Liver (tissue), 8 donors: ENCODE measurements at regions not wholly inside any gene's neighbourhood (a gene's known extent, or its start where the extent isn't known, plus 50 kb on each side); places are given as distances from the start of the nearest gene placed in this dataset.

ENCODE experiments used
- DNase-seq: peaks from one replicate; pipeline ENCODE4 v3.0.0-alpha.2; 2017; ENCODE audit warnings: low spot score
- H3K27ac ChIP-seq, 2 donors: one replicate each; pipeline ENCODE4 v1.7.0; 2013; ENCODE audit warnings: inconsistent platforms in 2 of 2, low read length in 2 of 2, control low read depth in 1 of 2, low read depth in 1 of 2, mild to moderate bottlenecking in 1 of 2
- H3K27me3 ChIP-seq, 4 donors: one replicate each; pipeline versions ENCODE4 v1.6.1 to v1.7.0; 2013; ENCODE audit warnings: low read length in 3 of 4, inconsistent platforms in 1 of 4, mild to moderate bottlenecking in 1 of 4, moderate library complexity in 1 of 4; ENCODE audit not compliant: control insufficient read depth in 4 of 4, insufficient read depth in 4 of 4
- H3K36me3 ChIP-seq, 4 donors: one replicate each; pipeline versions ENCODE4 v1.6.1 to v1.7.0; 2013; ENCODE audit warnings: low read length in 3 of 4, mild to moderate bottlenecking in 3 of 4, low read depth in 1 of 4, moderate library complexity in 1 of 4; ENCODE audit not compliant: control insufficient read depth in 4 of 4, insufficient read depth in 3 of 4
- H3K4me1 ChIP-seq, 4 donors: one replicate each; pipeline versions ENCODE4 v1.6.1 to v1.7.0; 2013; ENCODE audit warnings: low read length in 3 of 4, mild to moderate bottlenecking in 3 of 4, moderate library complexity in 1 of 4; ENCODE audit not compliant: control insufficient read depth in 4 of 4, insufficient read depth in 4 of 4
- H3K4me3 ChIP-seq, 3 donors: one replicate each; pipeline versions ENCODE4 v1.6.1 to v1.7.0; 2013; ENCODE audit warnings: low read length in 3 of 3, control low read depth in 1 of 3, low read depth in 1 of 3, mild to moderate bottlenecking in 1 of 3
- H3K9ac ChIP-seq, 2 donors: one replicate each; pipeline ENCODE4 v1.7.0; 2013; ENCODE audit warnings: low read length in 2 of 2, mild to moderate bottlenecking in 2 of 2, moderate library complexity in 2 of 2, control low read depth in 1 of 2, low read depth in 1 of 2
- H3K9me3 ChIP-seq, 4 donors: one replicate each; pipeline versions ENCODE4 v1.6.1 to v1.7.0; 2013; ENCODE audit warnings: low read length in 3 of 4; ENCODE audit not compliant: control insufficient read depth in 4 of 4
- EGR1 ChIP-seq, 2 donors: IDR thresholded peaks; 2 replicates each; pipeline ENCODE4 v1.6.1; 2016 to 2018; ENCODE audit warnings: antibody characterized with exemption in 2 of 2, low read depth in 2 of 2
- FOXA1 ChIP-seq: IDR thresholded peaks from 2 replicates; pipeline ENCODE4 v1.6.1; 2016; ENCODE audit warnings: antibody characterized with exemption
- FOXA2 ChIP-seq: IDR thresholded peaks from 2 replicates; pipeline ENCODE4 v1.6.1; 2016; ENCODE audit warnings: antibody characterized with exemption
- GABPA ChIP-seq, 2 donors: IDR thresholded peaks in 1 of 2; conservative IDR thresholded peaks in 1 of 2; 2 replicates each; pipeline ENCODE4 v1.6.1; 2016; ENCODE audit warnings: antibody characterized with exemption in 2 of 2, mild to moderate bottlenecking in 1 of 2, moderate library complexity in 1 of 2
- HNF4A ChIP-seq, 2 donors: conservative IDR thresholded peaks; 2 replicates each; pipeline ENCODE4 v1.6.1; 2016; ENCODE audit warnings: antibody characterized with exemption in 2 of 2, mild to moderate bottlenecking in 2 of 2
- HNF4G ChIP-seq: IDR thresholded peaks from 2 replicates; pipeline ENCODE4 v1.6.1; 2016; ENCODE audit warnings: antibody characterized with exemption
- JUND ChIP-seq, 2 donors: IDR thresholded peaks; 2 replicates each; pipeline ENCODE4 v1.6.1; 2016; ENCODE audit warnings: antibody characterized with exemption in 2 of 2
- MAX ChIP-seq: IDR thresholded peaks from 2 replicates; pipeline ENCODE4 v1.6.1; 2016; ENCODE audit warnings: antibody characterized with exemption
- NR2F2 ChIP-seq: IDR thresholded peaks from 2 replicates; pipeline ENCODE4 v1.6.1; 2016; ENCODE audit warnings: antibody characterized with exemption
- RAD21 ChIP-seq, 2 donors: IDR thresholded peaks; 2 replicates each; pipeline ENCODE4 v1.6.1; 2016; ENCODE audit warnings: antibody characterized with exemption in 2 of 2, mild to moderate bottlenecking in 2 of 2
- REST ChIP-seq: IDR thresholded peaks from 2 replicates; pipeline ENCODE4 v1.6.1; 2016; ENCODE audit warnings: antibody characterized with exemption, mild to moderate bottlenecking
- RXRA ChIP-seq, 2 donors: IDR thresholded peaks; 2 replicates each; pipeline ENCODE4 v1.6.1; 2017 to 2018; ENCODE audit warnings: antibody characterized with exemption in 2 of 2, mild to moderate bottlenecking in 1 of 2
- TAF1 ChIP-seq: conservative IDR thresholded peaks from 2 replicates; pipeline ENCODE4 v1.6.1; 2016; ENCODE audit warnings: antibody characterized with exemption, mild to moderate bottlenecking
- YY1 ChIP-seq: IDR thresholded peaks from 2 replicates; pipeline ENCODE4 v1.6.1; 2016; ENCODE audit warnings: antibody characterized with exemption, mild to moderate bottlenecking
- ZBTB33 ChIP-seq: IDR thresholded peaks from 2 replicates; pipeline ENCODE4 v1.6.1; 2016; ENCODE audit warnings: antibody characterized with exemption
- WGBS: extraction: QIAGEN DNeasy Blood & Tissue Kit; methylation state at CpG from one replicate; pipeline ENCODE4 v1.1.7; 2013; 5-methylcytosine and 5-hydroxymethylcytosine counted together
- TF ChIP-seq, protein P1 (sequence below): IDR thresholded peaks from 2 replicates; pipeline ENCODE4 v1.6.1; 2016; ENCODE audit warnings: antibody characterized with exemption
- TF ChIP-seq, protein P2 (sequence below): fragments of 150-350 bp; IDR thresholded peaks from 2 replicates; pipeline ENCODE4 v1.5.1; 2017; ENCODE audit warnings: improper control_type of control experiment, low read depth, low read length; ENCODE audit not compliant: missing input control
- donor health status: healthy.
- donor health status: healthy.
- donor health status: healthy.
- donor health status: healthy.
- donor health status: healthy.

- H3K9ac ChIP-seq = no peak overlapping the region
- H3K9me3 ChIP-seq = no peaks in the 10 kb centered on the region
- TF ChIP-seq, protein P1, sequence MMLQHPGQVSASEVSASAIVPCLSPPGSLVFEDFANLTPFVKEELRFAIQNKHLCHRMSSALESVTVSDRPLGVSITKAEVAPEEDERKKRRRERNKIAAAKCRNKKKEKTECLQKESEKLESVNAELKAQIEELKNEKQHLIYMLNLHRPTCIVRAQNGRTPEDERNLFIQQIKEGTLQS = no peak
- TF ChIP-seq EGR1 (IDR thresholded peaks at IDR 0.05; ENCODE audit: low read depth in 2 of 2) (no peak), TAF1 (no peak), HNF4A (conservative IDR thresholded peaks at IDR 0.05) (no peak), RXRA (IDR thresholded peaks at IDR 0.05) (no peak), YY1 (no peak), REST (no peak), MAX (no peak), JUND (IDR thresholded peaks at IDR 0.05) (no peak), ZBTB33 (no peak), FOXA1 (no peak), FOXA2 (no peak), GABPA (IDR thresholded peaks at IDR 0.05 in 1 of 2, conservative IDR thresholded peaks at IDR 0.05 in 1 of 2) (no peak), NR2F2 (no peak)
- TF ChIP-seq, protein P2, sequence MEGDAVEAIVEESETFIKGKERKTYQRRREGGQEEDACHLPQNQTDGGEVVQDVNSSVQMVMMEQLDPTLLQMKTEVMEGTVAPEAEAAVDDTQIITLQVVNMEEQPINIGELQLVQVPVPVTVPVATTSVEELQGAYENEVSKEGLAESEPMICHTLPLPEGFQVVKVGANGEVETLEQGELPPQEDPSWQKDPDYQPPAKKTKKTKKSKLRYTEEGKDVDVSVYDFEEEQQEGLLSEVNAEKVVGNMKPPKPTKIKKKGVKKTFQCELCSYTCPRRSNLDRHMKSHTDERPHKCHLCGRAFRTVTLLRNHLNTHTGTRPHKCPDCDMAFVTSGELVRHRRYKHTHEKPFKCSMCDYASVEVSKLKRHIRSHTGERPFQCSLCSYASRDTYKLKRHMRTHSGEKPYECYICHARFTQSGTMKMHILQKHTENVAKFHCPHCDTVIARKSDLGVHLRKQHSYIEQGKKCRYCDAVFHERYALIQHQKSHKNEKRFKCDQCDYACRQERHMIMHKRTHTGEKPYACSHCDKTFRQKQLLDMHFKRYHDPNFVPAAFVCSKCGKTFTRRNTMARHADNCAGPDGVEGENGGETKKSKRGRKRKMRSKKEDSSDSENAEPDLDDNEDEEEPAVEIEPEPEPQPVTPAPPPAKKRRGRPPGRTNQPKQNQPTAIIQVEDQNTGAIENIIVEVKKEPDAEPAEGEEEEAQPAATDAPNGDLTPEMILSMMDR = no peak
- H3K36me3 ChIP-seq = no peaks in the 10 kb centered on the region
- H3K27me3 ChIP-seq = no peaks in the 10 kb centered on the region
- DNase-seq = no peak
- H3K4me1 ChIP-seq = no peaks in the 10 kb centered on the region
- no peak overlapping the region for H3K27ac ChIP-seq
- H3K4me3 ChIP-seq = no peak overlapping the region
- 55% methylated on average over 2 of the region's 2 CpGs for WGBS
These were observed 2002.5 kb upstream of the TENM3 start for GRCh38 chr4:180240670-180241069.

- no peak for TF ChIP-seq FOXA2
- TF ChIP-seq, protein P1 = no peak
- TF ChIP-seq JUND (IDR thresholded peaks at IDR 0.05) = no peak
- no peak for TF ChIP-seq EGR1 (IDR thresholded peaks at IDR 0.05; ENCODE audit: low read depth in 2 of 2)
- no peak for TF ChIP-seq HNF4G
- no peak for TF ChIP-seq ZBTB33
- TF ChIP-seq FOXA1 = no peak
- no peak for TF ChIP-seq RAD21 (IDR thresholded peaks at IDR 0.05)
- TF ChIP-seq NR2F2 = no peak
- TF ChIP-seq MAX = no peak
- no peak for TF ChIP-seq GABPA (IDR thresholded peaks at IDR 0.05 in 1 of 2, conservative IDR thresholded peaks at IDR 0.05 in 1 of 2)
- TF ChIP-seq YY1 = no peak
- no peak for TF ChIP-seq TAF1
- no peak for TF ChIP-seq REST
These were observed 1989.8 kb upstream of the TENM3 start for GRCh38 chr4:180253419-180253818.

More at GRCh38 chr4:180253419-180253818, 1989.8 kb upstream of the TENM3 start:
- DNase-seq = no peak
- Histone ChIP-seq H3K27me3 (no peaks in the 10 kb centered on the region), H3K36me3 (no peaks in the 10 kb centered on the region), H3K9me3 (no peaks in the 10 kb centered on the region), H3K4me1 (no peaks in the 10 kb centered on the region), H3K9ac (no peak overlapping the region), H3K4me3 (no peak overlapping the region), H3K27ac (no peak overlapping the region)
- 75% methylated on average over 1 of the region's 1 CpG for WGBS
